IMR-90 (cell line): ENCODE measurements at regions not wholly inside any gene's neighbourhood (a gene's known extent, or its start where the extent isn't known, plus 50 kb on each side); places are given as distances from the start of the nearest gene placed in this dataset.

ENCODE experiments used
- ATAC-seq: fragments of 200-7000 bp; cut with Tn5 transposase; 2 replicates; pipeline ENCODE4 v1.9.1; 2020; ENCODE audit warnings: low read depth, mild to moderate bottlenecking, moderate library complexity
- BruUV-seq: library from RNA; stranded (reverse); fragments of 400-500 nt; replicated peaks from 2 replicates; lab custom pipeline; 2021; lab: Mats Ljungman, UMichigan
- CTCF ChIA-PET: fragments of 300-600 bp; formaldehyde crosslinking; extraction: SDS; loops from one replicate; lab custom pipeline; 2021; ENCODE audit warnings: antibody characterized with exemption; lab: Yijun Ruan, JAX
- POLR2A ChIA-PET: fragments of 300-600 bp; sonication (Branson Sonifier 250); formaldehyde crosslinking; loops from one replicate; lab custom pipeline; 2022; ENCODE audit warnings: antibody characterized with exemption; ENCODE audit not compliant: unreplicated experiment; lab: Charles Lee
- DNase-seq: peaks from one replicate; pipeline ENCODE4 v3.0.0; 2013
- H2AFZ ChIP-seq: replicated peaks from 2 replicates; pipeline ENCODE3; 2013; ENCODE audit warnings: low read length, mild to moderate bottlenecking; ENCODE audit not compliant: poor library complexity
- H2AK5ac ChIP-seq: 2 replicates; pipeline ENCODE4 v1.6.1; 2013; ENCODE audit warnings: low read depth, low read length, inconsistent platforms
- H2AK9ac ChIP-seq: replicated peaks from 2 replicates; pipeline ENCODE3; 2013; ENCODE audit warnings: mild to moderate bottlenecking, low read depth, low read length, moderate library complexity; ENCODE audit not compliant: poor library complexity
- H2BK120ac ChIP-seq: 2 replicates; pipeline ENCODE4 v1.6.1; 2013; ENCODE audit warnings: low read depth, low read length, inconsistent platforms
- H2BK15ac ChIP-seq: 3 replicates; pipeline ENCODE4 v1.6.1; 2013; ENCODE audit warnings: low read depth, low read length, inconsistent platforms
- H2BK20ac ChIP-seq: 2 replicates; pipeline ENCODE4 v1.6.1; 2013; ENCODE audit warnings: low read depth, mild to moderate bottlenecking, inconsistent platforms, low read length, moderate library complexity
- H2BK5ac ChIP-seq: 2 replicates; pipeline ENCODE4 v1.6.1; 2013; ENCODE audit warnings: mild to moderate bottlenecking, low read depth, low read length, inconsistent platforms; ENCODE audit not compliant: poor library complexity, severe bottlenecking
- H3K14ac ChIP-seq: replicated peaks from 2 replicates; pipeline ENCODE4 v1.6.1; 2013; ENCODE audit warnings: low read depth, low read length, inconsistent platforms
- H3K18ac ChIP-seq: 2 replicates; pipeline ENCODE4 v1.6.1; 2013; ENCODE audit warnings: low read depth, low read length, control low read depth
- H3K23ac ChIP-seq: 2 replicates; pipeline ENCODE4 v1.6.1; 2013; ENCODE audit warnings: low read depth, low read length, inconsistent platforms
- H3K27ac ChIP-seq: 2 replicates; pipeline ENCODE4 v1.5.1; 2013; ENCODE audit warnings: mild to moderate bottlenecking, control low read depth, low read length; ENCODE audit not compliant: insufficient read depth
- H3K27me3 ChIP-seq: 2 replicates; pipeline ENCODE4 v1.6.1; 2013; ENCODE audit warnings: low read length; ENCODE audit not compliant: control insufficient read depth, insufficient read depth
- H3K36me3 ChIP-seq: 2 replicates; pipeline ENCODE4 v1.6.1; 2013; ENCODE audit warnings: low read length, mixed read lengths; ENCODE audit not compliant: control insufficient read depth, insufficient read depth
- H3K4ac ChIP-seq: 2 replicates; pipeline ENCODE4 v1.6.1; 2013; ENCODE audit warnings: low read depth, low read length, inconsistent platforms
- H3K4me1 ChIP-seq: 2 replicates; pipeline ENCODE4 v1.6.1; 2013; ENCODE audit warnings: low read length, mixed read lengths; ENCODE audit not compliant: control insufficient read depth, insufficient read depth
- H3K4me2 ChIP-seq: 2 replicates; pipeline ENCODE4 v1.6.1; 2013; ENCODE audit warnings: low read depth, mild to moderate bottlenecking, control low read depth, low read length, moderate library complexity
- H3K4me3 ChIP-seq: 2 replicates; pipeline ENCODE4 v1.5.1; 2013; ENCODE audit warnings: low read depth, mild to moderate bottlenecking, control low read depth, low read length, moderate library complexity; ENCODE audit not compliant: insufficient read depth
- H3K56ac ChIP-seq: 2 replicates; pipeline ENCODE4 v1.6.1; 2013; ENCODE audit warnings: low read length, inconsistent platforms; ENCODE audit not compliant: insufficient read depth; ENCODE audit errors: extremely low read depth
- H3K79me1 ChIP-seq, 2 experiments: 2 replicates each; pipeline ENCODE4 v1.6.1; 2013; ENCODE audit warnings: low read length in 2 of 2, inconsistent platforms in 1 of 2, low read depth in 1 of 2
- H3K9ac ChIP-seq: 2 replicates; pipeline ENCODE4 v1.6.1; 2013; ENCODE audit warnings: low read depth, low read length, control low read depth
- H3K9me1 ChIP-seq: 2 replicates; pipeline ENCODE4 v1.6.1; 2013; ENCODE audit warnings: low read length, inconsistent platforms; ENCODE audit not compliant: insufficient read depth
- H3K9me3 ChIP-seq: 2 replicates; pipeline ENCODE4 v1.6.1; 2013; ENCODE audit warnings: low read length; ENCODE audit not compliant: control insufficient read depth, insufficient read depth
- H4K20me1 ChIP-seq: 2 replicates; pipeline ENCODE4 v1.6.1; 2013; ENCODE audit warnings: low read length, inconsistent platforms; ENCODE audit not compliant: insufficient read depth
- H4K5ac ChIP-seq: 2 replicates; pipeline ENCODE4 v1.6.1; 2013; ENCODE audit warnings: mild to moderate bottlenecking, low read depth, low read length, control low read depth
- H4K8ac ChIP-seq, 2 experiments: 2 replicates each; pipeline ENCODE4 v1.6.1; 2013; ENCODE audit warnings: low read depth in 2 of 2, low read length in 2 of 2, control low read depth in 1 of 2, inconsistent platforms in 1 of 2
- H4K91ac ChIP-seq: 2 replicates; pipeline ENCODE4 v1.6.1; 2013; ENCODE audit warnings: low read depth, low read length, inconsistent platforms; ENCODE audit not compliant: insufficient read depth
- BHLHE40 ChIP-seq: fragments of 150-350 bp; IDR thresholded peaks from 2 replicates; pipeline ENCODE4 v1.6.1; 2016; ENCODE audit warnings: mild to moderate bottlenecking, low read depth, low read length
- CHD1 ChIP-seq: IDR thresholded peaks from 2 replicates; pipeline ENCODE4 v1.6.1; 2012; ENCODE audit warnings: low read depth, low read length, improper control_type of control experiment
- ELK1 ChIP-seq: fragments of 150-350 bp; IDR thresholded peaks from 2 replicates; pipeline ENCODE4 v1.6.1; 2016; ENCODE audit warnings: low read depth, mild to moderate bottlenecking, low read length, moderate library complexity, borderline replicate concordance
- MAZ ChIP-seq: IDR thresholded peaks from 2 replicates; pipeline ENCODE4 v1.6.1; 2012; ENCODE audit warnings: low read depth, mild to moderate bottlenecking, low read length, improper control_type of control experiment, moderate library complexity, borderline replicate concordance
- MXI1 ChIP-seq: IDR thresholded peaks from 2 replicates; pipeline ENCODE4 v1.6.1; 2012; ENCODE audit warnings: low read depth, mild to moderate bottlenecking, low read length, moderate library complexity, borderline replicate concordance
- RAD21 ChIP-seq: IDR thresholded peaks from 2 replicates; pipeline ENCODE4 v1.6.1; 2012; ENCODE audit warnings: low read length, improper control_type of control experiment
- RCOR1 ChIP-seq: IDR thresholded peaks from 2 replicates; pipeline ENCODE4 v1.6.1; 2012; ENCODE audit warnings: mild to moderate bottlenecking, low read length, improper control_type of control experiment; ENCODE audit not compliant: insufficient replicate concordance
- RFX5 ChIP-seq: IDR thresholded peaks from 2 replicates; pipeline ENCODE4 v1.8.0; 2012; ENCODE audit warnings: low read depth, mild to moderate bottlenecking, low read length, moderate library complexity
- SMC3 ChIP-seq: fragments of 150-350 bp; IDR thresholded peaks from 2 replicates; pipeline ENCODE4 v1.6.1; 2016; ENCODE audit warnings: low read depth, mild to moderate bottlenecking, antibody characterized with exemption, low read length, moderate library complexity
- WGBS, 2 experiments: methylation state at CpG; one replicate each; pipeline versions ENCODE4 v1.1.5 to v1.1.7; 2013; ENCODE audit warnings: missing lambda C conversion rate in 2 of 2; ENCODE audit not compliant: insufficient read length in 1 of 2; ENCODE audit errors: extremely low coverage in 2 of 2; 5-methylcytosine and 5-hydroxymethylcytosine counted together
- dilution Hi-C: fragments of 300-500 bp; cut with HindIII; formaldehyde crosslinking; loops from one replicate; pipeline ENCODE4 v1.14.3; 2018; ENCODE audit warnings: low sequenced_read_pairs; ENCODE audit not compliant: unreplicated experiment
- in situ Hi-C: fragments of 300-500 bp; cut with MboI; formaldehyde crosslinking; loops from 3 replicates; pipeline ENCODE4 v1.14.3; 2019; ENCODE audit warnings: low sequenced_read_pairs, inconsistent platforms, mixed read lengths
- intact Hi-C: fragments of 100-400 bp; cut with micrococcal nuclease; formaldehyde crosslinking; loops from 2 replicates; pipeline ENCODE4 v1.10.0; 2022
- TF ChIP-seq, protein P1 (sequence below): fragments of 150-350 bp; IDR thresholded peaks from 2 replicates; pipeline ENCODE4 v1.6.1; 2017; ENCODE audit warnings: mild to moderate bottlenecking, antibody characterized with exemption, low read length, low read depth
- TF ChIP-seq, protein P2 (sequence below): conservative IDR thresholded peaks from 2 replicates; pipeline ENCODE4 v1.5.1; 2012; ENCODE audit warnings: mild to moderate bottlenecking, low read depth, low read length, improper control_type of control experiment

- BruUV-seq = no TSS peak
- H3K9me1 ChIP-seq = no peaks in the 10 kb centered on the region
- in situ Hi-C loops = loop anchor here (25.0 kb wide), 1 partner anchor 687 kb away; no protein-coding TSS in a partner anchor
- H2AK9ac ChIP-seq = no peak overlapping the region
- H4K91ac ChIP-seq = no peak overlapping the region
- H3K4ac ChIP-seq = no peak overlapping the region
- H4K20me1 ChIP-seq = no peaks in the 10 kb centered on the region
- CTCF ChIA-PET = no interaction called here
- intact Hi-C loops = loop anchor here (10.0 kb wide), 1 partner anchor 1935 kb away; no protein-coding TSS in a partner anchor
- no peak overlapping the region for H3K56ac ChIP-seq
- no peak overlapping the region for H2BK20ac ChIP-seq
- H3K4me3 ChIP-seq = no peak overlapping the region
- H4K8ac ChIP-seq = no peak overlapping the region
- H3K23ac ChIP-seq = no peak overlapping the region
- dilution Hi-C loops = no loop called here
- no peaks in the 10 kb centered on the region; the same call in 1 of the 2 replicates for H3K4me1 ChIP-seq
- H2BK15ac ChIP-seq = no peak overlapping the region
- WGBS, 2 experiments = 57% methylated on average over 1 of the region's 2 CpGs; no CpG with 5 or more reads in 1 of the 2 experiments
- H2BK120ac ChIP-seq = no peak overlapping the region
- POLR2A ChIA-PET = no interaction called here
- no peak overlapping the region for H4K5ac ChIP-seq
- H3K79me1 ChIP-seq = no peaks in the 10 kb centered on the region
- H3K14ac ChIP-seq = no peak overlapping the region
- no peak overlapping the region for H2AK5ac ChIP-seq
- DNase-seq = no peak
- no peak for ATAC-seq
- H2BK5ac ChIP-seq = no peak overlapping the region
- H3K18ac ChIP-seq = no peak overlapping the region
- no peaks in the 10 kb centered on the region for H3K36me3 ChIP-seq
- no peak overlapping the region for H3K27ac ChIP-seq
- TF ChIP-seq MAZ (no peak), MXI1 (no peak), SMC3 (no peak), RCOR1 (no peak), ELK1 (no peak), RAD21 (no peak), CHD1 (no peak), BHLHE40 (no peak), RFX5 (no peak)
- TF ChIP-seq, protein P1, sequence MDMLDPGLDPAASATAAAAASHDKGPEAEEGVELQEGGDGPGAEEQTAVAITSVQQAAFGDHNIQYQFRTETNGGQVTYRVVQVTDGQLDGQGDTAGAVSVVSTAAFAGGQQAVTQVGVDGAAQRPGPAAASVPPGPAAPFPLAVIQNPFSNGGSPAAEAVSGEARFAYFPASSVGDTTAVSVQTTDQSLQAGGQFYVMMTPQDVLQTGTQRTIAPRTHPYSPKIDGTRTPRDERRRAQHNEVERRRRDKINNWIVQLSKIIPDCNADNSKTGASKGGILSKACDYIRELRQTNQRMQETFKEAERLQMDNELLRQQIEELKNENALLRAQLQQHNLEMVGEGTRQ = no peak
- TF ChIP-seq, protein P2, sequence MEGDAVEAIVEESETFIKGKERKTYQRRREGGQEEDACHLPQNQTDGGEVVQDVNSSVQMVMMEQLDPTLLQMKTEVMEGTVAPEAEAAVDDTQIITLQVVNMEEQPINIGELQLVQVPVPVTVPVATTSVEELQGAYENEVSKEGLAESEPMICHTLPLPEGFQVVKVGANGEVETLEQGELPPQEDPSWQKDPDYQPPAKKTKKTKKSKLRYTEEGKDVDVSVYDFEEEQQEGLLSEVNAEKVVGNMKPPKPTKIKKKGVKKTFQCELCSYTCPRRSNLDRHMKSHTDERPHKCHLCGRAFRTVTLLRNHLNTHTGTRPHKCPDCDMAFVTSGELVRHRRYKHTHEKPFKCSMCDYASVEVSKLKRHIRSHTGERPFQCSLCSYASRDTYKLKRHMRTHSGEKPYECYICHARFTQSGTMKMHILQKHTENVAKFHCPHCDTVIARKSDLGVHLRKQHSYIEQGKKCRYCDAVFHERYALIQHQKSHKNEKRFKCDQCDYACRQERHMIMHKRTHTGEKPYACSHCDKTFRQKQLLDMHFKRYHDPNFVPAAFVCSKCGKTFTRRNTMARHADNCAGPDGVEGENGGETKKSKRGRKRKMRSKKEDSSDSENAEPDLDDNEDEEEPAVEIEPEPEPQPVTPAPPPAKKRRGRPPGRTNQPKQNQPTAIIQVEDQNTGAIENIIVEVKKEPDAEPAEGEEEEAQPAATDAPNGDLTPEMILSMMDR = no peak
- H2AFZ ChIP-seq = no peak overlapping the region
- no peak overlapping the region for H3K4me2 ChIP-seq
- H3K9me3 ChIP-seq = no peaks in the 10 kb centered on the region
- H3K9ac ChIP-seq = no peak overlapping the region
- H3K27me3 ChIP-seq = no peaks in the 10 kb centered on the region
Measured at GRCh38 chr1:199449681-199450080, 577.8 kb upstream of the NR5A2 start.
